UCSD-AML1 (cell line): ENCODE measurements at regions not wholly inside any gene's neighbourhood (a gene's known extent, or its start where the extent isn't known, plus 50 kb on each side); places are given as distances from the start of the nearest gene placed in this dataset.
"Not testable (repeated sequence)": the region's sequence is repeated elsewhere in the genome, so short reads cannot be mapped to it uniquely, and the experiment has no call there.

ENCODE experiments used
- DNase-seq: peaks from one replicate; lab custom pipeline; 2025; ENCODE audit not compliant: unreplicated experiment; lab: John Stamatoyannopoulos, UW

DNA sequence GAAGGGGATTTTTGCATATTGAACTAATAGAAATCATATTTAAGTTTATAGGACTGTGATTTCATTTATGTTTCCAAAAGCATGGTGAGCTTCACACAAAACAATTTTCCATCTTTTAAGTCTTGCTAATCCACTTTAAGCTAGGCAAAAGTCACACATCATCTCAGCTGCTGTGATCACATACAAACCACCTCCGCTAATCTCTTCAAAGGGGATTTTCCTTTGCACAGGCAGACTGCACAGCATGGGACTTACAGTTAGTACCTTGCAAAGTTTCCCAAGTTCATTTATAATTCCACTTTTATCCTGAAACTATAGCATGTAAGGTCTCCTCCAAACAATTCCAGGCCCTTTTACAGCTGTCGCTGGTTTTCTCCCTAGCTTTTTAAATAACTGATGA is 225.1 kb upstream of the CNTN3 start:
- no peak for DNase-seq

GRCh38 chr3:74832925-74833324 is 218.5 kb upstream of the CNTN3 start:
- no peak for DNase-seq

DNA sequence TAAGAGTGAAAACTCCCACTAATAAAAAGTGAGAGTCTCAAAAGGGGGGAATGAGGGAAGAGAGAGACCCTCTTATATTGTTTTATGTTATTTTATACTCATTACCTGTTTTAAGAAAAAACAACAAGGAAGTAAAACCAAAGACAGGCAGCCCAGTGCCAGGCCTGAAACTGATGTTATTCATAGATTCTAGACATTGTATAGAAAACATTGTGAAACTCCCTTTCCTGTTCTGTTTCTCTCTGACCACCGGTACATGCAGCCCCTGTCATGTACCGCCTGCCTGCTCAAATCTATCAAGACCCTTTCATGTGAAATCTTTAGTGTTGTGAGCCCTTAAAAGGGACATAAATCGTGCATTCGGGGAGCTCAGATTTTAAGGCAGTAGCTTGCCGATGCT is 216.4 kb upstream of the CNTN3 start:
- DNase-seq = not testable (repeated sequence)

DNA sequence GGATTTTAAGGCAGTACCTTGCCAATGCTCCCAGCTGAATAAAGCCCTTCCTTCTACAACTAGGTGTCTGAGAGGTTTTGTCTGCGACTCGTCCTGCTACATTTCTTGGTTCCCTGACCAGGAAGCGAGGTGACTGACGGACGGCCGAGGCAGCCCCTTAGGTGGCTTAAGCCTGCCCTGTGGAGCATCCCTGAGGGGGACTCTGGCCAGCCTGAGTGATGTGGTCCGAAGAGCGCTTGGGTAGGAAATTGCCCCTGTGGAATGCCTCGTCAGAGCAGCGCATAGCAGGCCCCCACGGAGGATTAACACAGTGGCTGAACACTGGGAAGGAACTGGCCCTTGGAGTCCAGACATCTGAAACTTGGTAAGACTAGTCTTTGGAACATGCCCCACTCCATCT is 210.9 kb upstream of the CNTN3 start:
- DNase-seq = not testable (repeated sequence)

DNA sequence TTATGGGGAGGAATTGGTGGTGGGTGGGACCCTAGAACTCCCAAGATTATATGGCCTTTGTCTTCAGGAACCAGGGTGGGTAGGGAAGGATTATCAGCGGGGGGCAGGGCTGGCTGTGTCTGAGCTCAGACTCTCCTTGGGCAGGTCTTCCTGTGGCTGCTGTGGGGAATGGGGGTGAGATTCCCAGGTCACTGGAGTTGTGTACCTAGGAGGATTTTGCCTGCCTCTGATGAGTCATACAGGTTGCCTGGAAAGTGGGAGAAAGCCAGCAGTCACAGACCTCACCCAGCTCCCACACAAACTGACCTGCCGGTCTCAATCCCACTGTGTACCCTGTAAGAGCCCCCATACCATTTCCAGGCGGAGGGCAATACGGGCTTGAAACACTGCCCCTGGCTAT is 209.9 kb upstream of the CNTN3 start:
- no peak for DNase-seq

- no peak for DNase-seq
These were observed 199.7 kb upstream of the CNTN3 start for GRCh38 chr3:74814181-74814580.

GRCh38 chr3:74812756-74813155 is 198.3 kb upstream of the CNTN3 start:
- no peak for DNase-seq

DNA sequence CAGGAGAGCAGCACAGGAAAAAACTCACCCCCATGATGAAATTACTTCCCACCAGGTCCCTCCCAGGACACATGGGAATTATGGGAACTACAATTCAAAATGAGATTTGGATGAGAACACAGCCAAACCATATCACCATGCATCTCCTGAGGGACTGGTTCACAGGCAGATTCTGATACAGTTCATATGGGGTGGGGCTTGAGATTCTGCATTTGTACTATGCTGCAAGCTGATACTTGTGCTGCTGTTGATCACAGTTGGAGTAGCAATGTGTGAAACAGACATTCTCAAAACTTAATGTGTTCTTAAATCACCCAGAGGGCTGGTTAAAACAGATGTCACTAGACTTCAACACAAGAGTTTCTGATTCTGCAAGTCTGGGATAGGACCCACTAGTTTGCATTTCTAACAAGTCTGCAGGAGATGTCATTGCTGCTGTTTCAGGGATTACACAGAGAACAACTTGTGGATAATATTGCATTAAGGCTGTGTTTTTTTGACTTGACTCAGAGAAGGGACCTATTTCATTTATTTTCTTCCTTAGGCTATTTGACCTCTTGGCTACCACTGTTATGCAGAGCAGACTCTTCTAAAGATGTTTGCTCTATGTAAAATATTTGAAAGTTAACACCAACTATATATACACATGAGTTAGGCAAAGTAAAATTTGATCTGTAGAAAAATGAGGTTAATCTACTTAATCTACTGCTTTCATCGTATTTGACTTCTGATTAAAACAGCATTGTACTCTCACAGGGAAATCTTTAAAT is 194.2 kb upstream of the CNTN3 start:
- DNase-seq = no peak

- no peak for DNase-seq
These were observed 187.5 kb upstream of the CNTN3 start for GRCh38 chr3:74801924-74802323.

DNA sequence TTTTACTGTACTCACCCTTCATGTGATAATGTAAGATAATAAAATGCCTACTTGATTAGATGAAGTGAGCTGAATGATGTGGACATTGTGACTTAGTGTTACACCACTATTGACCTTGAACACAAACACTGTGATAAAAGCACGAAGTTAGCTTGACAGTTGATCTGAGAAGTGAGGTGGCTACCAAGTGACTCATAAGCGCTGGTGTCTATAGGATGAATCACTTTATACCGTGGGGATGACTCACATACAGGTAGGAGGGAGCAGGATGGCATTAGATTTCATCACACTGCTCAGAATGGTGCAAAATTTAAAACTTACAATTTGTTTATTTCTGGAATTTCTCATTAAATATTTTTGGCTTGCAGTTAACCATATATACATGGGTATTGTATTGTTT is 174.7 kb upstream of the CNTN3 start:
- DNase-seq = no peak

GRCh38 chr3:74787011-74787410 is 172.6 kb upstream of the CNTN3 start:
- DNase-seq = no peak

DNA sequence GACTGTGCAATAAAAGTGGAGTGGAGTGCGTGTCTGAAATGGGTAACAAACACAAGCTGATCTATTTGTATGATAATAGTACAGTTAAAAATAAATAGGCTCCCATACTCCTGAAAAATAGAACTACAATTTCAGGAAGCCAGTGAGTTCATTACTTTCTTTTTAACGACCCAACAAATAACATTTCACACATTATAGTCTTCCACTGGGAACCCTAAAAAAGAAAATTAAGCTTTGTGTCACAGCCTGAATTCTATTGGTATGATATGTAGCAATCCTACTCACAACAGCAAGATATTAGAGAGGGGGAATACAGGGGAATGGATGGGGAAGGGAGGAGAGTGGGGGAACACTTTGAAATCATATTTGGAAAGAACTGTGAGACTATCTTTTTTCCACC is 156.9 kb upstream of the CNTN3 start:
- DNase-seq = no peak

GRCh38 chr3:74768010-74768409 is 153.6 kb upstream of the CNTN3 start:
- no peak for DNase-seq

GRCh38 chr3:74766405-74766804 is 151.9 kb upstream of the CNTN3 start:
- no peak for DNase-seq

DNA sequence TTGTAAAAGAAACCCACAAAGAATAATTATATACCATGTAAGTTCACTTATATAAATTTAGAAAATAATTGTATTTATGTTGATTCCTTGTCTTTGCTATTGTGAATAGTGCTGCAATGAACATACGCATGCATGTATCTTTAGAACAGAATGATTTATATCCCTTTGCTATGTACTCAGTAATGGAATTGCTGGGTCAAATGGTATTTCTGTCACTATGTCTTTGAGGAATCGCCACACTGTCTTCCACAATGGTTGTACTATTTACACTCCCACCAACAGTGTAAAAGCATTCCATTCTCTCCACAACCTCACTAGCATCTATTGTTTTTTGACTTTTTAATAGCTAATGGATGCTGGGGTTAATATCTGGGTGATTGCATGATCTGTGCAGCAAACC is 149.4 kb upstream of the CNTN3 start:
- no peak for DNase-seq

DNA sequence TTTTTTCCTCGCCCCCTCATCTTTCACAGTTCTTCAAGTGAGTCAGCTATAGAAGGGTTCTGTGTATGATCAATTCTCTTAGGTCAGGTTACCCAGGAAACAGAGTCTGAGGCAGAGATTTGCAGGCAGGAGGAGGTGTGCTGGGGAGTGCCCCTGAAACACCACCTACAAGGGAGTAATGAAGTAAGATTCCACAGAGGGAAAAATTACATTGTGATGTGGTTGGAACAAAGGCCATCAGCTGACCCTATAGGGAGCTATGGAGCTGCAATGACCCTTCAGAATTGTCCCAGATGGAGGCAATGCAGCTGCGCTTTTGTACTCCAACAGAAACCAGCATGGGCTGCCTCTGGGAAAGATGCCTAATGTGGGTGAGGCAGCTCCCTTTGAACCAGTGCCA is 142.2 kb upstream of the CNTN3 start:
- no peak for DNase-seq

- DNase-seq = no peak
These were observed 137.8 kb upstream of the CNTN3 start for GRCh38 chr3:74752290-74752689.

DNA sequence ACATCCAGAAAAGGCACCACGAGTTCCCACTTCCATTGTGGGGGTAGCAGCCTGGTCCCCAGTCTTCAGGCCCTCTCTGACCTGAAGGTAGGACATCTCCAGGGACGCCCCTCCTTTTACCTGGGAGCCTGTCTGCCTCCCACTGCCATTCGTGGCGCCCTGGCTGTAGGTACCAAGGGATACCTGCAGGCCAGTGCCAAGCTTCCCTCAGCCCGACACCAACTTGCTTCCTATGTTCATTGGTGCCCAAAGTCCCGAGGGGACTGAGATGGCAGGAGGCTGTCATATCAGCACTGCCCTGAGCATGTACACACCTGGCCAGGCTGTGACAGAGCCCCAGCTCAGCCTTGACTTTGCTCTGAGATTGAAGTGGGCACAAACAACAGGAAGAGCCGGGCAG is 137.3 kb upstream of the CNTN3 start:
- no peak for DNase-seq

GRCh38 chr3:74750901-74751300 is 136.4 kb upstream of the CNTN3 start:
- DNase-seq = no peak

DNA sequence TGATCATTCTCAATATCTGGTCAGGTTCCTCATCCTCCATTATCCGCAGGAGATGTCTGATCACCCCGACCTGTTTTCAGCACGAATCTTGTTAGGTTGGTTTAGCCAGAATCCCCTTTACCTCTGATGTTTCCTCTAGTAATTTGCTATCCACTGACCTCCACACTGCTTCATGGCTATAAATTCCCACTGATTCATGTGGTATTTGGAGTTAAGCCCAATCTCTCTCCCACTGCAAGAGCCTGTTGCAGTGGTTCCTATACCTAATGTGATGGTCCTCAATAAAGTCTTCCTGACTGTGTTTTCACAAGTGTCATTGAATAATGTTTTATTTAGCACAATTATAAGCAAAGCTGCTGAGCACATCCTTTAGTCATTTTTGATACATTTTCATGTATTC is 124.8 kb upstream of the CNTN3 start:
- no peak for DNase-seq

GRCh38 chr3:74722211-74722610 is 107.8 kb upstream of the CNTN3 start:
- no peak for DNase-seq

DNA sequence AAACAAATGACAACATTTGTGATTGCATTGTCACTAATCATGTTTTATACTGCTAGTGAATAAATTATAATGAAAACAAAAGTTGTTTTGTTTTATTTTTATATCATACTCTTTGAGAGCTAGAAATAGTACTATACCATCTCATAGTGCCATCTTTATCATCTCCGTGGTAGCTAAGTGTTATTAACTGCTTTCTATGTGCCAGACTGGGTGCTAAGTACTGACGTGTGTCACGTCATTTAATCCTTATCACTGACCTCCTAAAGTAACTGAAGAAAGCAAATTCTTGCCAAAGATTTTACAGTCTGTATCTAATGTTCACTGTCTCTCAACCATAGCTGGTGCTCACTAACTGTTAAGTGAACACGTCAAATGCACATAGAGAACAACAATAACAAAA is 99.5 kb upstream of the CNTN3 start:
- DNase-seq = no peak

DNA sequence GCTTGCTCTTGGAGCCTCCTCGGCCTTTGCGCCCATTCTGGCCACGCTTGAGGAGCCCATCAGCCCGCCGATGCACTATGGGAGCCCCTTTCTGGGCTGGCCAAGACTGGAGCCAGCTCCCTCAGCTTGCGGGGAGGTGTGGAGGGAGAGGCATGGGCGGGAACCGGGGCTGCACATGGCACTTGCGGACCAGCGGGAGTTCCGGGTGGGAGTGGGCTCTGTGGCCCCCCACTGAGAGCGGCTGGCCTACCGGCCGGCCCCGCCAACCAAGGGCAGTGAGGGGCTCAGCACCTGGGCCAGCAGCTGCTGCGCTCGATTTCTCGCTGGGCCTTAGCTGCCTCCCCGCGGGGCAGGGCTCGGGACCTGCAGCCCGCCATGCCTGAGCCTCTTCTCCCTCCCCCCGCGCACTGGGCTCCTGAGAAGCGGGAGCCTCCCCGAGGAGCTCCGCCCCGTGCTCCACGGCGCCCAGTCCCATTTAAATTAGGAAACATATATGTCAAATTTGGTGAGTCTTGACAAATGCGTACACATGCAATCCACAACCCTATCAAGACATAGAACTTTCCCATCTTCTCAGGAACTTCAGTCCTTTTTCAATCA is 97.6 kb upstream of the CNTN3 start:
- no peak for DNase-seq
